ENCODE measurements at regions not wholly inside any gene's neighbourhood (a gene's known extent, or its start where the extent isn't known, plus 50 kb on each side); places are given as distances from the start of the nearest gene placed in this dataset.

DNA sequence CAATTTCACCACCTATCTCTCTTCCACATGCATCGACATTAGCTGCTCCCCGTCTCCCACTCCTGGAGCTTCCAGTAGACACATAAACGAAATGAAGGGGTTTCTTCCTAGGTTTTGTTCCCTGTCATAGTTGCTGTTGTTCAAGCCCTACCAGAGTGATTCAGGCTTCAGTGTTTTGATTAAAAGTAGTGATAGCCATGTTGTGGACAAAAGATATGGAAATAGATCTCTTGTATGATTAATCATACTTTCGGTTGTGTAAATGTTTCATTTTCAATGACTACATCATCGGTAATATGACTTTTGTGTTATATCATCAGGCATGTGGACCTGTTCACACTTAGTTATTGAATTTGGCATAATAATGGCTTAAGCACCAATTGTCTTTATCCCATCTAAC, 96.5 kb upstream of the KLF3 start:
- DNase-seq: no peak

DNA sequence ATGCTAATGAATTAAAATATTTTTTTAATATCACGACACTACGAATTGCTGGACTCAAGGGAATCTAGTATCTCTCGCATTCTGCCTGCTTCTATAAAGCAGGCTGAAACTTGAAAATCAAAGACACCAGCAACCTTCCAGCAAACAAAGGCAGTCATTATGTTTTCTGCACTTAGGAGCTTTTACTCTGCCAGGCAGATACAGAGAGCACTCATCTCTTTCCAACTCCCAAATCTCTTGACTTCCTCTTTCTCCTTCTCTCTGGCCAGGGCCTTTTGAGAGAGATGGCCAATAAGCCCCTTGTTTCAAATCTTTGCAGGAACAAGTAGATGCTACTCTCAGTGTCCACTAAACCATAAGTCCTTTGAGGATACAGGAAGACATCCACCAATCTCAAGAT, 95.2 kb upstream of the KLF3 start:
- DNase-seq: no peak

DNA sequence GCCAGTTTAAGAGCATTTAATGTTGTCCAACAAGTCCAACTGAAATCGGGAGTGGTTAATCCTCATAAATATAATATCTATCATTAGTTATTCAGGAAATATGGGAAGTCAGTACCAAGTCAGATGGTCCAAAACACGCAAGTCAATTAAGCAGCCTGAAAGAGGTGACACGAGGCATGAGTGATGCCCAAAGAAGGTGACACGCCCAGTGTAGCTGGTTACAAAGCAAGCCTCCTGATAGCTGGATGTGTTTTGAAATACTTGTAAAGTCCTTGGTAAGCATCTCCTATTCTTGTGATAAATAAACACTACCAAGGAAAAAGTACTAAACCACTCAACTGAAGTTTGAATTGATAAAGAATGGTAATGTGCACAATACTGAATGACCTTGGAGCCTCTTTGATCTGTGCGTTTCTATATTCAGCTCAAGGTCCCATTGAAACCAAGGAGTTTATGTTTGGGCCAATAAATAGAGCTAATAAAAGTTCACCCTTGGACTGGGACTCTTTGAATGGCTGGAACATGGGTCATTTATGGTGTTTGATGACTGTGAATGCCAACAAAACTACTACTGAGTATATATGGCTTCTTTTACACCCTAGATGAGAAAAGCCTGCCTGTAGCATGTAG, 93.2 kb upstream of the KLF3 start:
- DNase-seq: no peak

DNA sequence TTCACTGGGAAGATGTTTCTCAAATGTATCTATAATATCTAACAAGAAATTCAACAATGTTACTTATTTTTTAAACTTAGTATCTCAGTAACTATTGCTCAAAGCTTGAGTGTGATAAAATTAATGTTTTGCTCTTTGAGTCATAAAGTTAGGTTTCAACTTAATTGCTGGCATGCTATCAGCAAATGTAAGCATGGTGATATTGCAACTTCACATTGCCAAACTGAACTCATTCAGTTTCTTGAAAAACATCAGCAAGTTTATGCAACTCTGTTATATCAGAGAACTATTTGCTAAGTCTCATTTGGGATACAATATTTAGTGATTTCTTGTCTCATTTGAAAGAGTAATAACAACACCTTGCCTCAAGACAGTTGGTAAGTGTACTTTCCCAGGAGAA, 91.2 kb upstream of the KLF3 start:
- no peak for DNase-seq

DNA sequence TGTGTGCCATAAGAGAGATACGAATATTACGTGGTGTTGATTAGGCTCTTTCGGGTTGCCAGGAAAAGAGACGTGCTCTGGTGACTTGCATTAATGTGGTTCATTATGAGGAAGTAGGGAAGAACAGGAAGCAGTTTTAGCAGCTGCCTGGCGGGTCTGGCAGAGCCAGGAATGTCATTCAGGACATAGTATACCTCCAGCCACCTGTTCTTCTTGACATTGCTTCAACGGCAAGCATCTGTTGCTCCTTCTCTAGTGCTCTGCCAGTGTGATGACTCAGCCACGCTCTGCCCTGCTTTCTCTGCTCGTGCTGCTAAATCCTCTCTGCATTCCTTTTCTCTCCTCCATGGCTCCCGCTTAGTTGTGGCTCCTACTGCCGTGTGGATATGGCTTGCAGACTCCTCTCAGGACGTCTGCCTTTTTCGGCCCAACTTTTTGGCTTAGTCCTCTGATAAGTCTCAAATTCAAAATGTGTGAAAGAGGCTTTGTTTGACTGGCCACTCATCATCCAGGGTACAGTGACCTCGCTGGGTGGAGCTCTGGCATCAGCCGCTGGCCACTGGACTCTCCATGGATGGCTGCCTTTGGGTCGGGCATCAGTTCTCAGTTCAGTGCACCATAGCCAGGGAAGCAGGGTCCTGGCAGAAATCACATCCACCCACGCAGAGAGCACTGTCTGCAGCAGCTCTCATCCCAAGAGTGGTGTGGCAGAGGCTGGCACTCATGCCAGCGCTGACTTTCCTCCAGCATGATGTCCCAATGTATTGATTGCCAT, 89.3 kb upstream of the KLF3 start:
- no peak for DNase-seq

DNA sequence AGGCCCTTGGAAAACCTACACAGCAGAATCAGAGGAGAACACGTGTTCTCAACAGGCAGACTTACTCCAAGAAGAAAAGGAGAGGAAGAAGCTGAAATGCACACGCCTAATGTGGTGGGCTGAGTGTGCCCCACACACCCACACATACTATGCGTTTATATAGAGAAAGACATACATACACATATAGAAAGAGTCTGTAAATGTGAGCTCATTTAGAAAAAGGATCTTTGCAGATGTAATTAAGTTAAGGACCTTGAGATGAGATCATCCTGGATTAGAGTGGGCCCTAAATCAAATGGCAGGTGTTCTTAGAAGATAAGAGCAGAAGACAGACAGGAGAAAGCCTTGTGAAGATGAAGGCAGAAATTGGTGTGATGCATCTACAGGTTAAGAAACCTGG, 87.2 kb upstream of the KLF3 start:
- DNase-seq: no peak

DNA sequence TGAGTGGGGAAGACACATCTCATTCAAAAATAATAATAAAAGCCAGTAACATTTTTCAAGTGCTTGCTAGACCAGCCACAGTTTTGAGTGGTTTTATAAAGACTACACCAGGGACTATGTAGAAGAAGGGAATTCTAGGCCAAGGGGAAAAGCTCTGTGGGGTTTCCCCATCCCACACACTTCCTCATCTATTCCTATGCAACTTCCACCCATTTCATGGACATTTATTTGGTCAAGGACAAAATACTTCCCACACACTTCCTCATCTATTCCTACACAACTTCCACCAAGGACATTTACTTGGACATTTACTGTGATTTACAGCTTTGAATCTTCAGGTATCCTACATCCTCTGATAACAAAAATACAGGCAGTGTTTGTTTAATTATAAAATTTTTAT, 86.5 kb upstream of the KLF3 start:
- DNase-seq: no peak

DNA sequence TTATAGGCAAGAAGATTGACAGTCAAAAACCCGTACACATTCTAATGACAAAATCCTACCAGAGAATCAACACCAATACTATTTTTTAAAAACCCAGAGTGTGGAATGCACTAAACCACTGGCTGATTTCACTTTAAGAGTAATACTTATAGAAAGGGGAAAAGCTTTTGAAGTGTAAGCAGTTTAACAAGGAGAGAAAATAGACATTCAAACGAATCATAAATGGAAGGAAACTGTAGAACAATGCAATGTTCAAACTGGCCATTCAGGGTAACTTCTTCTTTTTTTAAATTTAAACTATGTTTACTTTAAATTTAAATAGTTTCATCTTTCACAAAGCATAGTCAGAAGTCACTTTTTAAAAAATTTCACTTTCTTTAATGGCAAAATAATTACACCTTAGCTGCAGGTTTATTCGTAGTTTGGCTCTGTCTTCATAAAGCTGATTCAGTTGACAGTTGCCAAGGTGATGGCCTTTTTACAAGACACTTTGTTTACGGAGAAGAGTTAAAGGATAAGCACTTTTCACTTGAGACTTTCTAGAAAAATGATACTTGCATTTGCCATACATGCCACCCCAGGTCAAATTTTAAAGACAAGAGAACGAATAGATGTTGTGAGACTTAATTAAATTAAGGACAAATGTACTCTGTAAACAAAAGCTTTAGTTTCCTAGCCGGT, 82.4 kb upstream of the KLF3 start:
- no peak for DNase-seq

DNA sequence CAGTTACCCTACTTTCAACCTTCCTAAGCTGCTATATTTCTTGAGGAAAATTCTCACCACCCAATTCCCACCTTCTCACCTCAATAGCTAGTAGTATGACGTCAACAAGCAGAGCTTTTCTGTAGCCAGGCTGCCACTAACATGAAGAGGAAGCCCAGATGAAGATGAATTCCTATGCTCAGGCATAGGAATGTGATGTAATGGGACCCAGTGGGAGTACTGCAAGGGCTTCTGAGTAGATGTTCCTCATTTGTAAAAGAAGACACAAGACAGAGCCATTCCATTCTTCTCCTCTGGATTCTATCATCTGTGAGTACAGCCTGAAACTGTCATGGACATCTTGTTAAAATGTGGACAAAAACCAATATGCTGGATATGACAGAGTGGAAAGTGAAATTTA, 81.6 kb upstream of the KLF3 start:
- no peak for DNase-seq

DNA sequence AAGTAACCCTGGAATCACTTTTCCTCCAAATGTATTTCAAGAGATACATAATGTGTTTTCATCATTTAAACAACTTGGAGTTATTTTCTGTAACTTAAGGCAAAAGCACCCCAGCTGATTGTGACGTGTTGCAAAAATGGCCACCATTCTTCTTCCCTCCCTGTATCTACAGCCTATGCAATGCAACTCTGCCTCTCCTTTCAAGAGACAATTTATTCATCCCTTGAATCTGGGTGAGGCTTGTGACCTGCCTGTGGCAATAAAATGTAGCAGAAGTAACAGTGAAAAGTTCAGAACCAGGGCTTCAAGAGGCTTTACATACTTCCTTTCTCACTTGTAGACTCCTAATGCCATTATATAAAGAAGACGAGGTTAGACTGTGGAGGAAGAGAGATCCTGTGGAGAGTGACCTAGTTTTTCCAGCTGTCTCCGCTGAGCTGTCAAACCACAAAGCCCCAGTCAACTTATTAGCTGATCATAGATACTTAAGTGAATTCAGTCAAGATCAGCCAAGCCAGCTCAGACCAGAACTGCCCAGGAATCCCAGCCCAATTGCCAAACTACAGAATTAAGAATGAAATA, 81.0 kb upstream of the KLF3 start:
- no peak for DNase-seq

DNA sequence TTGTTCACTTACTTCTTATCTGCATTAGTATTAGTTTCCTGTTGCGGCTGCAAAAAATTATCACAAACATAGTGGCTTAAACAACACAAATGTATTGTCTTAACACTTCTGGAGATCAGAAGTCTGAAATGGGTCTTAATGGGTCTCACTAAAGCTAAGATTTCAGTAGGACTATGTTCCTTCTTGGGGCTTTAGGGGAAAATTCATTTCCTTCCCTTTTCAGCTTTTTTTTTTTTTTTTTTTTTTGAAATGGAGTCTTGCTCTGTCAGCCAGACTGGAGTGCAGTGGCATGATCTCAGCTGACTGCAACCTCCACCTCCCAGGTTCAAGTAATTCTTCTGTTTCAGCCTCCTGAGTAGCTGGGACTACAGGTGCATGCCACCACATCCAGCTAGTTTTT, 78.1 kb upstream of the KLF3 start:
- no peak for DNase-seq

DNA sequence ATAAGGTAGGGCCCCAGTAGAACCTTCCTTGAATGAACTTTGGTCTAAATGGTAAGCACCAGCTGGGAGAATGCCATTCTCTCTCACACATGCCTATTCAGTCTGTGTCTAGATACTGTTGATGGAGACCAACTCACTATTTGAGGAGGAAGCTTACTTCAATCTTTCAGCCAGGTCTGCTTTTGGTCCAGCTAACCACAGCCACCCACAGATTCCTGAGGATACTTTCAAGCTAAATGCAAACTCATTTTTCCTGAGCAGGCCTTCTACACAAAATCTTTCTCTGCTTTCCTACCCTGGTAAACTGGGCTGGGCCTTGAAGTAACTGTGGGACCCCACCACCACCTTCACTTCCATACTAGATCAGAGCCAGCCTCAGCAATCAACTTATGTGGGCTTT, 76.9 kb upstream of the KLF3 start:
- DNase-seq: no peak

DNA sequence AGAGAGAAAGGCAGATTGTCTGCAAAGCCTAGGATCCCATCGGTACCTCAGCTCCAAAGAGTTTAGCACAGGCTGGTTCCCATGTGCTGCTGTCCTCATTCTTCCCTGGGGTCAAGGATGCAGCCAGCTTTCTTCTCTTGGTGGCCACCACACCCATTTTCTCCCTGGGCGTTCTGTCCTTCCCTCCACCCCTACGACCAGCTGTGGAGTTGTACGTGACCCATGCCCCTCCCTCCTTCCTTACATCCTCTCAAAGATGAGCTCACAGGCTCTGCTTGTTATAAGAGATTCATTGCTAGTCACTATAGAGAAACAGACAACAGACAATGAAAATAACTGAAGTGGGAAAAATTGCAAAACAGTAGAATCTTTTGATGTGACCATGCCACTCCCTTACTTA, 74.0 kb upstream of the KLF3 start:
- no peak for DNase-seq

DNA sequence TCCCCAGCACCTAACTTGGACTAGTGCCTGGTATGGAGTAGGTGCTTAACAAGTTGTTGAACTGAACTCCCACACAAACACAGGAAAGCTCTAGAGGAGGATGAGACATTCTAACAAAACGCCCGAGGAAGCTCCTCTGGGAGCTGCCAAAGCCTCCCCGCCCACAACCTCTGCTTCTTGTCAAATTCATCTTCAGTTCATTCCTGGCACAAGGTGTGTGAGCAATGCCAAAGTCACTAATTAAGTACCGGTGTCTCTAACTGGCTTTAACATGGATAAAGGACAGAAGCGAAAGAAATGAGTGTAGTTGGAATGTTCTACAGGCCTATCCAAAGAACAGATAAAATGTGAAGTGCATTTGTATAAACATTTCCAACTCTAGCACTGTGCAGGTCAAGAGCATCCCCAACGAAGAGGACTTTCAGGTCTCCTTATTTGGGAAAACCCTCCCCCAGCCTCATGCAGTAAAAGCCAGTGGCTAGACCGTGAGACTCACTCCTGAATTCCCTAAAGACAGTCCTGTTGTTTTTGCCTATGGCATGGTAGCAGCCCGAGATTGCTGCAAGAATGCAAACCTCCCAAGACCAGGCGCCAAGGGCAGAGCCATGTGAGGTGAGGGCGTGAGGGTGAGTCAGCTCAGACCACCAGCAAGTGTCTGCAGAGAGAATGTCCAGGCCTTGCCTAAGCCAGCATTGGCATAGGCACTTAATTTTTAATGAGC, 72.2 kb upstream of the KLF3 start:
- no peak for DNase-seq

DNA sequence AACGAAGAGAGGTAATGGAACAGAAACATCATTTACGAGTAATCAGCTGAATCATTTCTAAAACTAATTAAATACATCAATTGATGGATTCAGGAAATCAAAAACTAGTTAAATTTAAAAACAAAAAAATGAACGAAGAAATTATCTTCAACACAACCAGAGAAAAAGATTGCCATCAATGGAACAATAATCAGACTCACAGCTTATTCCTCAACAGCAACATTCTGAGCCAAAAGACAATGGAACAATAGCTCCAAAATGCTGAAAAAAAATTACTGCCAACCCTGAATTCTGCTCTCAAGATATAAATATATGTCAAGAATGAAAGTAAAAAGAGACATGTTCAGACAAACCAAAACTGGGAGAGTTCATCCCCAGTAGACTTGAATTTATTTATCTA, 65.5 kb upstream of the KLF3 start:
- no peak for DNase-seq

DNA sequence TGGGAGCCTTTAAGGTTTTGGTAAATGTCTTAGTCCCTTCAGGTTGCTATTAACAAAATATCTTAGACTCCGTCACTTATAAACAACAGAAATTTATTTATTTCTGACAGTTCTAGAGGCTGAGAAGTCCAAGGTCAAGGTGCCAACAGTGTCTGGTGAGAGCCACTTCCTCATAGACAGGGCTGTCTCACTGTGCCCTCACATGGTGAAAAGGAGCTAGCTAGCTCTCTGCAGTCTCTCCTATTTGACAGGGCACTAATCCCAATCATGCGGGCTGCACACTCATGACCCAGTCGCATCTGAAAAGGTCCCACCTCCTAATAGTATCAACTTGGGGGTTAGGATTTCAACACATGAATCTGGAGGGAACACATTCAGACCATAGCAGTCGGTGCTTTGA, 63.4 kb upstream of the KLF3 start:
- DNase-seq: no peak

DNA sequence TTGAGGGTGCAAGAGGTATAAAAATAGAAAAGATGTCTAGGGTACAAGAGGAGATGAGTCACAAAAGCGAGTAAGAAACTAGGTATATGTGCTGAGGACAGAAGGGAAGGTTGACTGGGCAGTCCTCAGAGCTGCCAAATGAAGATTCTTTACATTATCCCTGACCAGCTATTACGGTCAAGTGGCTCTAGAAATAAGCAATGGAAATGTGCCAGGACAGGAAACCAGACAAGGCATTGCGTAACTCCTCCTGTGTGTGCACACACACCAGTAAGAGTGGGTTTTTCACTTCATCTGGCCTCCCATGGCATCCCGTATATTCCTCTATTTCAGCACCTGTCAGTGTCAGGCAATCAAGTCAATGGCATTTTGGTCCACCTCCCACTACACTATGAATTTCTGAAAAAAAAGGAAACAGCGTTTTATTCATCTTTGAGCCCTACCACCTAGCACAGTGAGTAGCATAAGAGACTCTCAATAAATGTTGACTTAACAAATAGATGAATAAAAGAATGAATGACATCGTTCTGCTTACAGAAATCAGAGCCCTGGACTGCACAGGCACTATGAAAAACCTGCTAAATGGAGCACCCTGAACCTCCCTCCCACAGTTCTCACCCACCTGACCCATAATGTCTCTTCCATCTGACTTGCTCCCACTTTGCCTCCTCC, 62.6 kb upstream of the KLF3 start:
- DNase-seq: no peak

DNA sequence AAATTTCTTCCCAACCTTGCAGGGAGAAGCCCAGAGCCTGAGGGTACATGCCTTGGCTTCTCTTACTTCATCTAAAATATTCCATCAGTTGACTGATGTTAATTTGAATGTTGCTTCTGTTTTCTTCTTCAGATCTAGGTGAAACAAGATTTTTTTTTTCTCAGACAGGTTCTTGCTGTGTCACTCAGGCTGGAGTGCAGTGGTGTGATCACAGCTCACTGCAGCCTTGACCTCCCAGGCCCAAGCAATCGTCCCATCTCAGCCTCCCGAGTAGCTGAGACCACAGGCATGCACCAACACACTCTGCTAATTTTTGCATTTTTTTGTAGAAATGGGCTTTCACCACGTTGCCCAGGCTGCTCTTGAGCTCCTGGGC, 62.1 kb upstream of the KLF3 start:
- DNase-seq: no peak

DNA sequence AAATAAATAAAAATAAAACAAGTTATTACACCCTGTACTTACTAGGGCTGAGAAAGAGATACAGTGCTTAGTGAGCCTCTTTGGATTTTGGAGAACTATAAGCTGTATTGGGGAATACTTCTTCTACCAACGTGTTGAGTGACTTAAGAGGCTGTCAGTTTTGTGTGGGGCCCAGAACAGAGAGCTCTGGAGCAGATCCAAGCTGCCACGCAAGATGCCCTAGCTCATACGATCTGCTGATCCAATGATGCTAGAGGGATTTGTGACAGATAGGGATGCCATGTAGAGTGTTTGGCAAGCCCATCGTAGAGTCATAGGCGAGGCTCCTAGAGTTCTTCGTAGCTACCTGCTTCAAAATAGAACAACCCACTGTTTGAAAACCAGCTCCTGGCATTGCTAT, 60.3 kb upstream of the KLF3 start:
- DNase-seq: no peak

DNA sequence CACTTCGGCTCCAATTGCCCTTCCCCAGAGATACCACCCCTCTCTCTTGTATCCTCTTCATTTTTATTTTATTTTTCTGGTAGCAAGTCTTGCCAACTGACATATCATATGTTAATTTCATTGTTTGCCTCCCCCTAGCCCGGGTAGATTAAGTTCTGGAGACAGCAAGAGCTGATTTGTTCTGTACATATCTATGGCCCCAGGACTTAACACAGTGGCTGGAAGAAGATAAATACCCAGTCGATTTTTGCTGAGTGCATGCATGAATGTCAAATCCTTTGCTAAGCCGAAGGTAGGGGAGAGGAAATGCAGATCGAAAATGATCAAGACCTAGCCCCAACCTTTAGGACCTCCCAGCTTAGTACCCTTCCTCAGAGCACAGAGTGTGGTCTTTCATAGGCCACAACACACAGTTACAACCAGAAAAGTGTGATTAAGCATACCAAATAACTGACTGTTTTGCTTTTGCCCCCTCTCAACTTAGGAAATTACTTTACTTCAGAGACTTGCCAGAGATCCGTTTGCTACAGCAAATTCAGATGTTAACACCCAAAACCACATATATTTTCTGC, 58.7 kb upstream of the KLF3 start:
- DNase-seq: no peak

DNA sequence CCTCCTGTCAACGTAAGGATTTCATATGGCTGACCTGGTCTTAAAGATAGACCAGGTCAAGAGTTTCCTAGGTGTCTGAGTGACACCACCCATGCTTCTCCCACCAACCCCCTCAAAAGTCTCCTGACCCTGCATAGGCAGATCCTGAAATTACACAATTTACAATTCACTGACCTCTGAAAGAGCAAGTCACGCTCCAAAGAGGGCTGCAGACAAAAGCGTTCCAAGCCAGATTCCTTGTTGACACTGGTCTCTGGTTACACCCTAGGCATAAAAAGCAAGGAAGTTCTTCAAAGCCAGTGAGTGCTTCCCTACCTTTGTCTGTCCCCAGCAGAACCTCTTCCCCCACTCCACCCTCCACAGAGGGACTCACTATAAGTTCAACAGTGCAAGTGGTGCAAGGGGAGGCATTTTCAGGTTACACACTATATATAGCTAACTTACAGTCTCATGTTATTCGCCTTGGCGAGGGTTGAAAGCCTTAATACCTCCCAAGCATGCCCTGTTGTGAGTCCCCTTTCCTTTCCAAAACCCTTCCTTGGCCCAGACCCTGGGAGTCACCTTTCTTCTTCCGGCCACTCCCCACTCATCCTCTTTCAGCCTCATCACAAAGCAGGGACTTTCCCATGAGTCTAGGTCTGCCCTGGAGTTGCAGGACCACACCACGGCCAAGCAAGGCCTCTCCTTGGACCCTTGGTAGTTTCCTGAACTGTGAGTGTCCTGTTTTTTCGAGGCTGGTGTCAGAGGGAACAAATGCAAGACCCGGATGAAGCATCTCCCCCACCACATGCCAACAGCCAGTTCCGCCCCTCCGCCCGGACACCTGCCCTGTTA, 58.0 kb upstream of the KLF3 start:
- no peak for DNase-seq

DNA sequence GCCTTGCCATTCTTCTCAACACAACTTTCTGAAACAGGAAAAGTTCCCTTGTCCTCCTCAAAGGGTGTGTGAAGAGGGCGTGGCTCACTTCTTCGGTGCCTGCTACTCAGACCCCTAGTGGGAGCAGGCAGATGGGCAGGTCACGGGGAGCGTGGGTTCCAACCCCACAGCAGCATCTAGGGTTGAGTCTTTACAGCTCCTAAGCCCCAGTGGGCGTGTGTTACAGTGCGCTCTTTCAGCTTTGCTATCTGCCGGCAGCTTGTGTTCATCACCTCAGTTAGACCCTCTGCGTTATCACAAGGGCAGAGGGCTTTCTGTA, 57.5 kb upstream of the KLF3 start:
- DNase-seq: no peak
